Stimulated activated CD4-positive, alpha-beta T cell treated with anti-CD3 and anti-CD28 coated beads, Interleukin-4, amount 100 ng/mL, for 48 hours (primary cell): ENCODE measurements at regions not wholly inside any gene's neighbourhood (a gene's known extent, or its start where the extent isn't known, plus 50 kb on each side); places are given as distances from the start of the nearest gene placed in this dataset.

Experiments
- DNase-seq, 2 donors: peaks; one replicate each; pipeline ENCODE4 v3.0.0-alpha.2; 2020; ENCODE audit warnings: low read depth in 2 of 2

DNA sequence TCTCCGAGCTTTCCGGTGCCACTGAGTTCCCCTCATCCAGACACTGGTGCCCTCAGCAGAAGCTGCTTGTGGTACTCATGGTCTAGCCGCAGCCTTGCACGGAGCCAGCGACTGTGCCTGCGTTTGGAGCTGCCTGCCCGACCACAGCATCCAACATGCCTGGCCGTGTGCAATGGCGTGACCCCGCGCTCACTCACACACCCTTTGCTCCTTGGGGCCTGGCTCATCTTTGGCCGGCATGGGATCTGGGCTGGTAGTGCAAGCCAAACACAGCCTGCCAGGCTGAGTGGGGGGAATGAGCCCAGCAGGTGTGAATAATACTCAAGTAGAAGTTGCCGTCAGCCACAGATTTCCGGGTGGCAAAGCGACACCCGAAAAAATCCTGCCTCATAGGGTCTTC is 1178.7 kb upstream of the GBE1 start:
- DNase-seq = no peak

DNA sequence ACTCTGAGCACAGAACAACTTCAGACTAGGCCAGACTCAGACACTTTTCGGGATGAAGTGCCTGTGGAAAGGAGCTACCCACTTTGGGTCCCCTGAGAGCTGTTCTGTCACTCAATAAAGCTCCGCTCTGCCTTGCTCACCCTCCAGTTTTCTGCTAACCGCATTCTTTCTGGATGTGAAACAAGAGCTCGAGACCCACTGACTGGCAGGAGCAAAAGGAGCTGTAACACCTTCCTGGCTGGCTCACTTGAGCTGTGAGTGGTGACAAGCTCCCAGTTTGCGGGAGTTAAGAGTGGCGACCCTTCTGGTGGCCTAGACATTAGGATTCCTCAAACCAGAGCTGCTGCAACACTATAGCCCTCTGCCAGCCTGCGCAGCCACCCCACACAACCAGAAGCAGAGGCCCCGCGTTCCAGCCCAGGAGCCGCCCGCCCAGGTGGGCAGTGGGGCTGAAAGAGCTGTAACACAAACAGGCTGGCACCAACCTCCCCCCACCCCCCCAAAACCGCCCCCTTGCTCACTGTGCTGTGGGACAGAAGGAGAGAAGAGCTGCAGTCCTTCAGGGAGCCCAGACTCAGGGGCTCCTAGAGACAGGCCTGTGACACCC is 1178.1 kb upstream of the GBE1 start:
- no peak for DNase-seq

DNA sequence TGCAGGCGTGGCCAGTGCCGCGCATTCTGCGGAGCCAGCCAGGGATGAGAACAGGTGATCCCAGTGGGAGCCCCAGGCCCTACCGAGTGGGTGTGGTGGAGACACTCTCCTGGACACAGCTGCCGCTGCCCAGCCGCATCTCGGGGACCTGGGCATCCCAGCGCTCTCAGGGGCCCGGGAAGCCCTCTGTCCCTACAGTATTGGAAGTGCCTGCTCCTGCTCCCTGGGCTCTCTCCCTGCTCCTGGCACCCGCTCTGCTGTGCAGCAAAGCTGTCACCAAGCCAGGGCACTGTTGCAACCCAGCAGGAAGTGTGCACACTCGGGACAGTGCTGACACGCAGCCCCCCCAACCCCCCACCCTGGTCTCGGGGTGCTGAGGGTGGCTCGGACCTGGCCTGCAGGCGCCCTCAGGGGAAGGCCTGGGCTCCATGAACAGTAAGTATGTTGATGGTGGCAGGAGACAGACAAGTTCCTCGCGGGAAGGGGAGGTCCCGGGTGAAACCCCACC is 1177.4 kb upstream of the GBE1 start:
- no peak for DNase-seq

GRCh38 chr3:82927309-82928253 is 1166.1 kb upstream of the GBE1 start:
- no peak for DNase-seq

DNA sequence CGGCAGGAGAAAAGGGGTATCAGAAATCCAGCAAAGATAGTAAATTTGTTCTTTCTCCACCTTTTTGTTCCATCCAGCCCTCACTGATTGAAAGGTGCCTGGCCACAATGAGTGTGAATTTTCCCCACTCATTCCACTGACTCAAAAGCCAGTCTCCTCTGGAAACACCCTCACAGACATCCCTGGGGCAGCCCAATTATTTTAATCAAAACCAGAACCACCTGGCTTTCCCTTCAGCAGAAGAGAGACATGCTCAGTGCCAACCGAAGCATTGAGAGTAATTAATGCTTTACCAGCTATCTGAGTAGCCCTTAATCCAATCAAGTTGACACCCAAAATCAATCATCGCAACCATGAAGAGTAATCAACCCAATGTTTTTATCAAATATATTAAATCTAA is 1129.6 kb upstream of the GBE1 start:
- DNase-seq = no peak

GRCh38 chr3:82883072-82883471 is 1121.6 kb upstream of the GBE1 start:
- no peak for DNase-seq

DNA sequence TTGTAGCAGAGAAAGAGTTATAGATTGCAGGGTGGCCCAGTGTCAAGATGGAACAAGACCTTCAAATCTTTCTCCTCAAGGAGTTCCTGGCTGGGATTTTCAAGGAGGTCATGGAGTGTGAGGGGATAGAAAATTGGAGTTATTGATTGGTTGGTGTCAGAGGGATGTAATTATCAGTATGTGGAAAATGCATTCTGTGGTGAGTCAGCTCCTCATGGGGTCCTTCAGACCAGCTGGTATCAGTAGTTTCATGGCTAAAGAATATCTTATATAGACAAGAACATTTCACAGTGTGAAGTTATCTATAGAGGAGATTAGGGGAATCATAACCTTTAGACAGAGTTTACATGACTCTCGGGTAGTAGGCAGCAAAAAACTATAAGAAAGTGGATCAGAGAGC is 1114.0 kb upstream of the GBE1 start:
- no peak for DNase-seq

- no peak for DNase-seq
Observed at GRCh38 chr3:82839871-82840270, 1078.4 kb upstream of the GBE1 start.

DNA sequence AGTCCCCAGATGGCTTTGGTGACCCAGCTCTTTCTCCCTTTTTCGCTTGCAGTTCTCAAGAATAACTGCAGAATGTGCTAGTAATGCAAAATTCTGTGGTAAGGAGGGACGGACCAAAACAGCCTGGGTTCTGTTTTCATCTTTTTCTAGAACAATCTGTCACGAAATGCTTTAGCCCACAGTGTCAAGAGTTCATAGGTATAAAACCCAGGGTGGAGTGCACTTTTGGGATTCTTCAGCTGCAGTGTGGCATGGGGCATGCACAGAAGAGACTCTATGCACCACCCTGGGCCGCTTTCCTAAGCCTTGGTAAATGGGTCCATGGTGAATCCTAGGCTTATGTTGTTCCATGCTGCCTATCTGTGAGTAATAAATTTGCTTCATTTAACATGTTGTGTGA is 1072.7 kb upstream of the GBE1 start:
- no peak for DNase-seq

DNA sequence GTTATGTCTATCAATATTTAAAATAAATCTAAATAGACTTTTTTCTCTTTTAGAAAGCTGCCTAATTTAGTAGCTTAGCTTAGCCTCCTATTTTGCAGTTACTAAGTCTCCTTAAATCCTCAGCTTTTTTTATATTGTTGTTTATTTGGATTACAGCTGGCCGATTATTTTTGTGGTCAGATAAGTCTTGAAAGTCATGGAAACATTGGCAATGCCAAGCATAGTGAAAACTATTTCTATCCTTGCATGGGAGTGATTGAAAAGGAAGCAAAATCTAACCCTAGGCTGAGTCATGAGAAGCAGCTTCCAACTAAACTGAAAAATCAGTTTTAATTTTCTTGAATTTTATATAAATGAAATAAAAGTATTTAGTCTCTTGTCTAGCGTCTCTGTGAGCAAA is 1063.0 kb upstream of the GBE1 start:
- DNase-seq = no peak

- DNase-seq = no peak
Observed at GRCh38 chr3:82816086-82816485, 1054.6 kb upstream of the GBE1 start.

GRCh38 chr3:82815417-82816058 is 1054.1 kb upstream of the GBE1 start:
- DNase-seq = no peak

DNA sequence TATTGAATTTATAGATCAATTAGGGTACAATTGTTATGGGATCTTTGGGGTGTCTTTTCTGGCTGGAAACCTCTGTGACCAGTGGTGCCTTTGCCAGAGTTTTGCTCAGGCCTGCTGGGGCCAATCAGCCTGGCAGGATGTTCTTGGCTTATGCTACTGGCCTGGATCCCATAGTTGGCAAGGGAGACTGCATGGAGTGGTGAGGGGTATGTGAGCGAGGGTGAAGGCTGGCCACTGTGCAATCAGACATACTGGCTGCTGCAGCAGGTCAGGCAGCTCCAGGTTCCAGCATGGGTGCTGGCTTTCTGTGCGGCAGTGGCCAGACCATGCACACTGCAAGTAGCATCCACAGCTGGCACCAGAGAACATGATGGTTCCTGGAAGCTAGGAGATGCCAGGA is 1053.2 kb upstream of the GBE1 start:
- DNase-seq = no peak

DNA sequence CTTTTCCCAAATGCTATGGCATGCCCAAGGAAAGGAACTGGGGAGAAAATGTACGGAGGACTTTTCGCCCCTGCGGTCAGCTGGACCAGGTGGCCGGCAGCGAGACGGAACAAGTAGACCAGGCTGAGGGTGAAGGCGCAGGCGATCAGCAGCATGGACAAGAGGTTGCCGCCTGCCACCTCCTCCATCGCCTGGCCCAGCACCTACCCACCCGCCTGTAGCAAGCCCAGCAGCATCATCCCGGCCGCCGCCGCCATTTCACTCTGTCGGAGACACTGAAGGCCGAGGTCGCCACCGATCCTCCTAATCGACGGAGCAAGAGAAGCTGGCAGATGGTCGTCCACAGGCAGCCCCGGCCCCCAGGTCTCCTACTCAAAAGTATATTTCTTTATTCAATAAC is 1046.3 kb upstream of the GBE1 start:
- DNase-seq = no peak

DNA sequence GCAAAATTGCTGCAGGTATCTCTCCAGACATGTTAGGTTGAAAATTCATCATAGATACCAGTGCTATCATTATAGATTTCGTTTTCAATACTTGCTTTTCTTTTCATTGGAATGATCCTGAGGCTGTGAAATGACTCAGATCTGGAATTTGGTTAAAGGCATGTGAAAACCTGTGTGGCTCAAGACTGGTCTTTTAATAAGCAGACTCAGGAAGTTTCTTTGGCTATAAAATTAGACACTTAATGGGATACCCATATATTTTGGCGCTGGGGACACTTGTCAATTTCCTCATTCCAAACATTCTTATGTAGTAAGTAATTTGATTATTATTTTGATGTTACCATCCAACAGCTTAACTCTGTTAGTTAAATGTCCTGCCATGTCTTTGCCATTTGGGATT is 1041.1 kb upstream of the GBE1 start:
- DNase-seq = no peak

DNA sequence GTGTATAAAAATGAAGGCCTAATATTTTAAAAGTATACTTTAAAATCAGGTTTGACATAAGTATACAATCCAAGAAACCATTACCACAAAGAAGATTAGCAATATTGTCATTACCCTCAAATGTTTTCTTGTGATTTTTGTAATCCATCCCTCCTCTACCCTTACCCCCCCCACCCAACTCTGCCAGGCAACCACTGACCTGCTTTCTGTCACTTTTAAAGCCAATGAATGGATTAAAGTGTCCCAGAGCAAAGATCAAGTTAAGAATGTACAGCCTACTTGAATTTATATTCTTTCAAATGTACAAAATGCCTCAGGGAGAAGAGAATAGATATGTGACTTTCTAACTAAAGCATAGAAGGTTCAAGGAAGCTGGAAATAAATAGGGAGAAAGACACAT is 1038.8 kb upstream of the GBE1 start:
- DNase-seq = no peak

DNA sequence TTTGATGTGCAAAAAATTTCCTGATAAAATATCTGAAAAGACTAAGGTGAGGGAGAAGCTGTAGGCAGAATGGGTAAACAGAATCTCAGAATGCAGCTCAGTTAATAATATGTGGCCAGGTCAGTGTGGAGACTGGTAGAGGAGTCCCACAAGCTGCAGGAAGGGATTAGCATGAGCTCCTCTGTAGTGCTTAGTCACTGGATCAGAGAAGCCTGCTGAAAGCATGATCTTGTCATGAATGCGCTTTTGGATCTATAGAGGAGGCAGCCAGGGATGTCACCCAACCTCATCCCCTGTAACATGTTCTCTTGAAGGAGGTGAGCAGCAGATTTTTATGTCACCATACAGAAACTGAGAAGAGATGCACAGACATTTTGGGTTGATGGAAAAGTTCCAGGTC is 1035.3 kb upstream of the GBE1 start:
- DNase-seq = no peak

DNA sequence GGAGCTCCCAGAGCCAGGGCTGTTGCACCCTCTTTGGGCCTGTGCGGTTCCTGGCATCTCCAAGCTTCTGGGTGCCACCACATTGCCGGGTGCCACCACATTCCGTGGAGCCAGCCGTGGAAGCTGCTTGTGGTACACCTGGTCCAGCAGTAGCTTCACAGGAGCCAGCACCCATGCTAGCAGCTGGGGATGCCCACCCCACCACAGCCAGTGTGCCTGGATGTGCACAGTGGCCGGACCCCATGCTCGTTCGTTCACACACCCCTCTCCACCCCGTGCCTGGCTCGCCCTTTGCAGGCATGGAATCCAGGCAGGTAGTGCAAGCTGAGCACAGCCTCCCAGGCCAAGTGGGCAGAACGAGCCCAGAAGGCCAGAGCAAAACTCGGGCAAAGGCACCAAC is 1029.8 kb upstream of the GBE1 start:
- no peak for DNase-seq

DNA sequence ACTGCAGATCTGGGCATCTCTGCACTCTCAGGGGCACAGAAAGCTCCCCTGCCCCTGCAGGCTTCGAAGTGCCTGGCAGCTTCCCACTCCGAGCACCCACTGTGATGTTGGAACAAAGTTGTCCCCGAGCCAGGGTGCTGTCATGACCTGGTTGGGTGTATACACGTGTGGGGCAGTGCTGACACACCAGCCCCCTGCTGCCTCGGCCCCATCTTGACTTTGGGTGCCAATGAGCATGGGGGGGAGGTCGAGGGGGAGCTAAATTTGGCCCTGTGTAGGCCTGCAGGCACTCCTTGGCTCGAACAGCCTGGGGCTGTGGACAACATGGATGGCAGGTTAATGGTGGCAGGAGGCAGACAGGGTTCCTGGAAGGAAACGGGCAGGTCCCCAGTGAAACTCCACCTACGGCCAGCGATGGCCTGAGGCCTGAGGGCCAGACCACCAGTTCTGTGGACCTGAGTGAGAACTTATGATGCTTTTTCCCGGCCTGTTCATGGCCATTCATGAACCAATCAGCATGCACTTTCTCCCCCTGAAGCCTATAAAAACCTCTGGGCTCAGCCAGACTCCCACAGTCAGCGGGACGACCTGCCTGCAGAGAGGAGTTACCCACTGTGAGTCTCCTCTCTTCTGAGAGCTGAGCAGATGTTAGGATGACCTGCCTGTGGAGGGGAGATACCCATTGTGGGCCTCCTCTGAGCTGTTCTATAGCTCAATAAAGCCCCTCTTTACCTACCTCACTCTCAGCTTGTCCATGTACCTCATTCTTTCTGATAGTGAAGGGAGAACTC is 1029.1 kb upstream of the GBE1 start:
- DNase-seq = no peak

GRCh38 chr3:82783194-82783593 is 1021.7 kb upstream of the GBE1 start:
- no peak for DNase-seq

DNA sequence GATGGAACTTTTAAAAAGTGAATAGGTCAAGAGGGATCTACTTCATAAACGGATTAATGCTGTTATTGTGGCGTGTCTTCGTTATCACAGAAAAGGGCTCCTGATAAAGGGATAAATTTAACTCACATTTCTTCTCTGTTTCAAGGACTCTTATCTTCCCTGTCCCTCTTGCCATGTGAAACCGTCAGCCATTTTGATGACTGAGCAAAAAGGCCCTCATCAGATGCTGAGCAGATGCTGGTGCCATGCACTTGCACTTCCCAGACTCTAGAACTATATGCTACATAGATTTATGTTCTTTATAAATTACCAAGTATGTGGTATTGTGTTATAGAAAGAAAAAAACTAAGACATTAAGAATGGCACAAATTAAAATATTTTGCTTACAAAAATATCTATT is 1011.8 kb upstream of the GBE1 start:
- no peak for DNase-seq

DNA sequence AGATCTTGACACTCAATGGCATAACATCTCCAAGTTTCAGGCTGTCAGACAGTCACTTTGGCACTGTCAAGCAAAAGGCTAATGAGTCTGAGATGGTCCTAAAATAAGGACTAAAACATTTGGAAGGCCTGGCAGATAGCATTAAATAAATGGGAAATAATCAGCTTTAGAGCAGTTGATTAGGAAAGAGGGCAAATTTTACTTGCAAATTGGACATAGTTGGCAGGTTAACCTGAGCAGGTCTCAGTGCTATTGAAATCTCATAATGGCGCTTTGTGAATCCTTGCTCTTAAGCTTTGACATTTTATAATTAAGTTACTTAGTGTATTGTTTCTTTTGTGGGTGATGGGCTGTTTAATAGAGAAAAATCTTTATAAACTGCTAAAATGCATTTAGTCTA is 1003.1 kb upstream of the GBE1 start:
- DNase-seq = no peak
